Coronary artery (tissue), 2 donors: ENCODE measurements at regions not wholly inside any gene's neighbourhood (a gene's known extent, or its start where the extent isn't known, plus 50 kb on each side); places are given as distances from the start of the nearest gene placed in this dataset.
A peak's percentile ranks its signal among the peaks of the same experiment; 100 is the strongest.

Experiments used
- DNase-seq: peaks from one replicate; pipeline ENCODE4 v3.0.0-alpha.2; 2017; ENCODE audit warnings: low spot score
- H3K27ac ChIP-seq, 2 donors: fragments of 200-600 bp; sonication (generic); one replicate each; pipeline ENCODE4 v1.5.1; 2016 to 2019
- H3K4me3 ChIP-seq: fragments of 200-600 bp; sonication (generic); 2 replicates; pipeline ENCODE4 v1.5.1; 2016; ENCODE audit warnings: mild to moderate bottlenecking, moderate library complexity
- TF ChIP-seq, protein P1 (sequence below): fragments of 200-600 bp; sonication (generic); IDR thresholded peaks from one replicate; pipeline ENCODE4 v1.5.1; 2019; ENCODE audit warnings: antibody characterized with exemption

GRCh38 chr11:87866951-87867350, 308.3 kb downstream of the RAB38 start:
- Histone ChIP-seq H3K4me3 (no peak overlapping the region), H3K27ac (no peak overlapping the region)
- TF ChIP-seq, protein P1, sequence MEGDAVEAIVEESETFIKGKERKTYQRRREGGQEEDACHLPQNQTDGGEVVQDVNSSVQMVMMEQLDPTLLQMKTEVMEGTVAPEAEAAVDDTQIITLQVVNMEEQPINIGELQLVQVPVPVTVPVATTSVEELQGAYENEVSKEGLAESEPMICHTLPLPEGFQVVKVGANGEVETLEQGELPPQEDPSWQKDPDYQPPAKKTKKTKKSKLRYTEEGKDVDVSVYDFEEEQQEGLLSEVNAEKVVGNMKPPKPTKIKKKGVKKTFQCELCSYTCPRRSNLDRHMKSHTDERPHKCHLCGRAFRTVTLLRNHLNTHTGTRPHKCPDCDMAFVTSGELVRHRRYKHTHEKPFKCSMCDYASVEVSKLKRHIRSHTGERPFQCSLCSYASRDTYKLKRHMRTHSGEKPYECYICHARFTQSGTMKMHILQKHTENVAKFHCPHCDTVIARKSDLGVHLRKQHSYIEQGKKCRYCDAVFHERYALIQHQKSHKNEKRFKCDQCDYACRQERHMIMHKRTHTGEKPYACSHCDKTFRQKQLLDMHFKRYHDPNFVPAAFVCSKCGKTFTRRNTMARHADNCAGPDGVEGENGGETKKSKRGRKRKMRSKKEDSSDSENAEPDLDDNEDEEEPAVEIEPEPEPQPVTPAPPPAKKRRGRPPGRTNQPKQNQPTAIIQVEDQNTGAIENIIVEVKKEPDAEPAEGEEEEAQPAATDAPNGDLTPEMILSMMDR = no peak
- no peak for DNase-seq

DNA sequence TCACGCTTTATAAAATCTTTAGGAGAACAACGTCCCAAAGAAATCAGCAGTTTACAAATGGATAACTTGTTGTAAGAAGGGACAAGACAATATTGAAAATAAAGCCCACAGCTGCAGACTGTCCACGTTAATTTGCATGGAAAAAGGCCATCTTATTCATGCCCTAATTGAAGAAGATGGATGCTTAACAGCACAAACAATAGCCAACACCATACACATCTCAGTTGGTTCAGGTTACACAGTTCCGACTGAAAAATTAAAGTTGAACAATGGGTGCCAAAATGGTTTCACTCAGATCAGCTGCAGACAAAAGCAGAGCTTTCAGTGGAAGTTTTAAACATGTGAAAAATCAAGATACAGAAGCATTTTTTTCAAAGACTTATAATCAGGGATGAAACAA, 314.2 kb downstream of the RAB38 start:
- TF ChIP-seq, protein P1 = no peak
- H3K27ac ChIP-seq = no peak overlapping the region
- no peak for DNase-seq
- no peak overlapping the region for H3K4me3 ChIP-seq

GRCh38 chr11:87859636-87860035, 315.6 kb downstream of the RAB38 start:
- TF ChIP-seq, protein P1 = no peak
- no peak overlapping the region for H3K27ac ChIP-seq
- DNase-seq = no peak
- H3K4me3 ChIP-seq = no peak overlapping the region

DNA sequence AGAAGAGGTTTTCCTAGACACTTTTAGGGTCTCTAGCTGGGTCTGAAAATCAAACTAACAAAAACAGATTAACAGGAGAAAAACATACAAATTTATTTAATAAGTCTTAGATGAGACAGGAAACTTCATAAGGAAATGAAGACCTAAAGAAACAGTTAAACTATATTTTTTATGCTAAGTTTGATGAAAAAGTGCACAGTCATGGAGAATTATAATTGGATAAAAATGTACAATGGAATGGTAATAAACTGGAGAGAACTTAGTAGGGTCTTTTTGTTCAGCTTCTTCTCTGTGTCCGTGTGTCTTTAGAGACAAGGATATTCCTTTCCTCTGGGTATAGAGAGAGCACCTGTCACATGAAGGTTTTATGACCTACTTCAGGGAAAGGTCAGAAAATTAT, 323.4 kb downstream of the RAB38 start:
- H3K4me3 ChIP-seq = no peak overlapping the region
- TF ChIP-seq, protein P1 = no peak
- peak overlapping the region; percentile 18 to 70 for H3K27ac ChIP-seq
- DNase-seq = no peak

- no peak for DNase-seq
Observed at GRCh38 chr11:87851234-87851633, 324.0 kb downstream of the RAB38 start.

GRCh38 chr11:87849216-87849615, 326.0 kb downstream of the RAB38 start:
- no peak overlapping the region for H3K4me3 ChIP-seq
- TF ChIP-seq, protein P1 = no peak
- no peak for DNase-seq
- H3K27ac ChIP-seq = no peak overlapping the region

More at GRCh38 chr11:87851234-87851633, 324.0 kb downstream of the RAB38 start:
- TF ChIP-seq, protein P1 = no peak
- H3K4me3 ChIP-seq = peak overlapping the region; percentile 14
- peak overlapping the region; percentile 47 to 70 for H3K27ac ChIP-seq

DNA sequence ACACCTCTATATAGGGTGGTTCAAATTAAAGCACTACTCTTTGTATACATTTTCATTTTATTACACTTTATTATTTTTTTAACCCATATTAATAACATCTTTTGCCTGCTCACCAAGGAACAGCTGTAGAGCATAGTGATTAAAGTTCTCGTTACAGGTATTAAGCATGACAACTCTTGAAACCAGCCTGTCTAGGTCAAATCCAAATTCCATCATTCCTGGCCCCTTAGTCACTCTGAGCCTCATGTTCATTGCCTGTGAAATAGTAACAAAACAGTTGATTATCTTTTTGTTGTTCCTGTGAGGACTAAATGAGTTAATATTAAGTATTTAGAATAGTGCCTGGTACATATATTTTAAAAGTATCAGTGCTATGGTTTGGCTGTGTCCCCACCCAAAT, 334.5 kb downstream of the RAB38 start:
- Histone ChIP-seq H3K4me3 (no peak overlapping the region), H3K27ac (no peak overlapping the region)
- TF ChIP-seq, protein P1 = no peak
- DNase-seq = no peak
